Stimulated activated naive CD8-positive, alpha-beta T cell treated with anti-CD3 and anti-CD28 coated beads, Interleukin-15, amount 100 ng/mL, for 72 hours (primary cell): ENCODE measurements at regions not wholly inside any gene's neighbourhood (a gene's known extent, or its start where the extent isn't known, plus 50 kb on each side); places are given as distances from the start of the nearest gene placed in this dataset.

Source experiments
- ATAC-seq: fragments of 150-1000 bp; cut with Tn5 transposase; 2 replicates; pipeline ENCODE4 v1.10.0; 2021; ENCODE audit warnings: mild to moderate bottlenecking, moderate library complexity
- DNase-seq, 2 donors: peaks; one replicate each; pipeline ENCODE4 v3.0.0; 2021 to 2022
- H3K27ac Mint-ChIP-seq, 2 donors: one replicate each; pipeline ENCODE4 v1.8.0; 2022; ENCODE audit warnings: mild to moderate bottlenecking in 2 of 2, mixed read lengths in 2 of 2, moderate library complexity in 2 of 2
- H3K27me3 Mint-ChIP-seq: one replicate; pipeline ENCODE4 v1.8.0; 2022; ENCODE audit warnings: mixed read lengths
- H3K4me1 Mint-ChIP-seq: one replicate; pipeline ENCODE4 v1.8.0; 2022; ENCODE audit warnings: mild to moderate bottlenecking, mixed read lengths
- H3K4me3 Mint-ChIP-seq, 2 donors: one replicate each; pipeline ENCODE4 v1.8.0; 2022; ENCODE audit warnings: mild to moderate bottlenecking in 2 of 2, mixed read lengths in 2 of 2, moderate library complexity in 1 of 2
- H3K9me3 Mint-ChIP-seq, 2 donors: one replicate each; pipeline ENCODE4 v1.8.0; 2022; ENCODE audit warnings: mixed read lengths in 2 of 2

DNA sequence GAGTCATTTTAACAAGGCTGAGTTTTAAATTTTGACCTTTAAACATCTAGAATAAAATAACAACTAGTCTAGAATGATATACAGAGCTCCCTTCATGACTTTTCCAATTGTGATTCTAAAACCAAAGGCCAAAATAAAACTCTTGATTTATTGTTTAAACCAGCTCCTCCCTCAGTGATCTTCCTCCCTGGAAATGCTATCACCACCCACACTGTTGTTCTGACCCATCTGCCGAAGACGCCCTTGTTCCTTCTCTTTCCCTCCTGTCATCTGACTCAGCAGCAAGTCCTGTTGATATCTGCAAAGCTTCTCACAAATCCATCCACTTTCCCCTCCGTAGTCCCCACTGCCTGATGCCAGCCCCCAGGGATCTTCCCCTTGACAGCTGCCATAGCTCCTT is 231.6 kb upstream of the DYNLRB2 start:
- no peak for DNase-seq
- no peaks in the 10 kb centered on the region for H3K4me1 Mint-ChIP-seq
- no peaks in the 10 kb centered on the region for H3K9me3 Mint-ChIP-seq
- peaks cover 11% of the 10 kb centered on the region for H3K27me3 Mint-ChIP-seq
- H3K27ac Mint-ChIP-seq, result no peak overlapping the region
- ATAC-seq, result no peak
- H3K4me3 Mint-ChIP-seq, result no peak overlapping the region

DNA sequence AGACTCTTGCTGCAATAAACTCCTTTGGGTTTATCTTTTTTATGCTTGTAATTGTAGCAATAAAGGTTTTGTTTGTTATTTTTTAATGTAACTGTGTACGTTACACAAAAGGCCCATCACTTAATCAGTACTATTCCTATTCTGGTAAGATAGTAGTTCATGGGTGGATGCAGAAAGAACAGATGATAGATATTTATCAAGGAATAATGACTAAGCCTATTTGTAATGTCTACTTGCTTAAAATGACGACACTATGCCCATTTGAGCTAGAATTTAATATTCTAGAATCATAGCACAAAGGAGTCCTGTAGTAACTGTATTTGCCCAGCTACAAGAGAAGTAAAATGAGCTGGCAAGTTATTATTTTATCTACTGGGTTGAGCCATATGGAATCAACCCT is 235.4 kb upstream of the DYNLRB2 start:
- Mint-ChIP-seq H3K27me3 (peaks cover 8% of the 10 kb centered on the region), H3K9me3 (peaks cover 0 to 6% of the 10 kb centered on the region in 2 donors), H3K4me3 (no peak overlapping the region), H3K4me1 (no peaks in the 10 kb centered on the region), H3K27ac (no peak overlapping the region)
- ATAC-seq, result no peak
- no peak for DNase-seq

DNA sequence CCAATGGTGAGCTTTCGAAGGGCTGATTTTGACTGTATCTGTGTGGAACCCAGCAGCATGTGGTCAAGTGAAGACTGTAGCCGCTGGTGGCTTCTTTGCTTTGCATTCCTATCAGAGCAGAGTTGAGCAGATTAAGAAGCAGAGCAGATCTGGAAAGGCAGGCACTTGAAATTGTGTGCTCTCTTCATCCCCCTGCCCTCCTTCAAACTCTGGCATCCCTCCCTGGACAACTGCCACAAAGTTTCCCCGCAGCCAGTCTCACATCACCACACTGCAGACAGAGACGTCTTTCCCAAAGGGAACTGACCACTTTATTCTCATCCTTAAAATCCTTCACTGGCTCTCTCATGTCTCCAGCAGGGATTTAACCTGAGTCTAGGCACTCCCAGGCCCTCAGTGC is 237.1 kb upstream of the DYNLRB2 start:
- H3K9me3 Mint-ChIP-seq, result peaks cover 0 to 6% of the 10 kb centered on the region in 2 donors
- H3K4me1 Mint-ChIP-seq, result no peaks in the 10 kb centered on the region
- ATAC-seq, result no peak
- H3K27me3 Mint-ChIP-seq, result peaks cover 8% of the 10 kb centered on the region
- H3K4me3 Mint-ChIP-seq, result no peak overlapping the region
- DNase-seq, result no peak
- H3K27ac Mint-ChIP-seq, result no peak overlapping the region

DNA sequence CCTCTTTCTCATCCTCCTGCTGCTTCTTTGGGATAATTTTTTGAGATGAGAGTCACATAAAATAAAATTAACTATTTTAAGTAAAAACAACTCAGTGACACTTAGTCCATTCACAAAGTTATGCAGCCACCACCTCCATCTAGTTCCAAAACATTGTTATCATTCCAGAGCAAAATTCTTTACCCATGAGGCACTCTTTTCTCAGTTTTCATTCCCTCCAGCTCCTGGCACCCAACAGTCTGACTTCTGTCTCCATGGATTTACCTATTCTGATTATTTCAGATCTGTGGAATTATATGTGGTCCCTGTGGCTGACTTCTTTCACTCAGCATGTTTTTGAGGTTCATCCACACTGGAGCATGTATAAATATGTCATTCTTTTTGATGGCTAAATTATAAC is 239.9 kb upstream of the DYNLRB2 start:
- DNase-seq (no peak), ATAC-seq (no peak)
- Mint-ChIP-seq H3K4me3 (no peak overlapping the region), H3K27ac (no peak overlapping the region), H3K4me1 (no peaks in the 10 kb centered on the region), H3K9me3 (peaks cover 0 to 8% of the 10 kb centered on the region in 2 donors), H3K27me3 (peaks cover 11% of the 10 kb centered on the region)

DNA sequence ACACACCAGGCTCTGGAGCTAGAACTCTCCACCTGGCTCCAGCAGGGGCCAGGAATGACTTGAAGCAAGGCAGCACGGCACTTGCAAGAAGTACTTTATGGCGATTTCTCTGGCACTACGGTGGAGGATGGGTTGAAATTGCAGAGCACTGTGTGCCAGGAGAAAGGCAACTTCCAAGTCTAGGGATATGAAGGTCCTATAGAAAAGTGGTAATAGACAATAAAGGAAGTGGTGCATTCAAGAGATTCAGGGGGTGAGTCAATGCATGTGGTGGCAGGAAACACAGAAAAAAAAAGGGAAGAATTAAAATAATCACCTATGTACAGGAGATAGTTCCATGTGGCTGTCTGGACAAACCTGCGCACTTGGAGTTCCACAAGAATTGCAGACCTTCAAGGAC is 240.3 kb upstream of the DYNLRB2 start:
- Mint-ChIP-seq H3K27me3 (peaks cover 15% of the 10 kb centered on the region), H3K9me3 (peaks cover 0 to 13% of the 10 kb centered on the region in 2 donors), H3K4me3 (no peak overlapping the region), H3K4me1 (no peaks in the 10 kb centered on the region), H3K27ac (no peak overlapping the region)
- ATAC-seq (no peak), DNase-seq (no peak)

DNA sequence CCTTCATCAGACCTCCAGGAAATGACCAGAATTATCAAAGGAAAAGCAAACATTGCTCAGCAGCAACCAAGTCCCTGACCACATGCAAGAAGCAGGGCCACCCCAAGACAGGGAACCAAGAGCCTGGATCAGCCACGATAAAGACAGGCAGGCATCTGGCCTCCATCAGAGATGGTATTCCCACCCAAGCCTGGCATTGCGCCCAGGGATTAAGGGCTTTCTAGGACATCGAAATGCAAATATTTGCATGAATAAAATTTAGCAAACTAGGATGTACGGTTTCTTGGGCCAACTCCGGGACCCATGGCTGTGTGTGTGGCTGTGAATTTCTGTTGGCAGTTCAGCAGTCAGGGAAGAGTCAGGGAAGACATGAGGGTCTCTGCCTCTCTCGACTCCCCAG is 241.4 kb upstream of the DYNLRB2 start:
- ATAC-seq, result no peak
- peaks cover 0 to 14% of the 10 kb centered on the region in 2 donors for H3K9me3 Mint-ChIP-seq
- peaks cover 17% of the 10 kb centered on the region for H3K27me3 Mint-ChIP-seq
- no peak overlapping the region for H3K27ac Mint-ChIP-seq
- no peak overlapping the region for H3K4me3 Mint-ChIP-seq
- H3K4me1 Mint-ChIP-seq, result no peaks in the 10 kb centered on the region
- DNase-seq, result no peak

DNA sequence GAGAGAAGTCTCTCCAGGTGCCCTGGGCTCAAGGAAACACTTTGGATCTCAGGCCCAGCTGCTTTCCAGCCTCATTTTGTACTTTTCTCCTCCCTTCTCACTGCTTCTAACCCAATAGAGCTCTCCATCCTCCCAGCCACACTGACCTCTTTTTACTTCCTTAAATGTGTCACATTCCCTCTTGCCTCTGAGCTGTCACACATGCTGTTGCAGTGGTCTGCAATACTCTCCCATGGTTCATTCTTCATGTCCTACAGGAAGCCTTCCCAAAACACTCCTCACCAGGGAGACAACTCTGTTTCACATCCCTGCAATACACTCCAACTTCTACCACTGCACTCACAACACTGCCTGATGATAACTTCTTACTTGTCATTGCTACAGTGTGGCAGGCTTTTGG is 242.1 kb upstream of the DYNLRB2 start:
- peaks cover 17% of the 10 kb centered on the region for H3K27me3 Mint-ChIP-seq

DNA sequence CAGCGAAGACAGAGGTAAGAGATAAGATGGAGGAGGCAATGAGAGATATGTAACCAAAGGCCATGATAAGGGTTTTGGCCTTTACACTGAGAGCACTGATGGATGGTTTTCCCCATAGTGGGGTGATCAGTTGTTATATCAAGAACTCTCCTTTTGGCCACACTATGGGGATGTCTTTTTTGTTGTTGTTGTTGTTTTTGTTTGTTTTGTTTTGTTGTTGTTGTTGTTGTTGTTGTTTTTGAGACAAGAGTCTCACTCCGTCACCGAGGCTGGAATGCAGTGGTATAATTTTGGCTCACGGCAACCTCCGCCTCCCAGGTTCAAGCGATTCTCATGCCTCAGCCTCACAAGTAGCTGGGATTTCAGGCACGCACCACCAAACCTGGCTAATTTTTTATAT is 244.8 kb upstream of the DYNLRB2 start:
- H3K27me3 Mint-ChIP-seq, result peaks cover 8% of the 10 kb centered on the region
- peaks cover 0 to 8% of the 10 kb centered on the region in 2 donors for H3K9me3 Mint-ChIP-seq
- ATAC-seq, result no peak

More for the DNA sequence above, 242.1 kb upstream of the DYNLRB2 start:
- no peak for DNase-seq
- Mint-ChIP-seq H3K4me3 (no peak overlapping the region), H3K27ac (no peak overlapping the region), H3K4me1 (no peaks in the 10 kb centered on the region), H3K9me3 (peaks cover 0 to 14% of the 10 kb centered on the region in 2 donors)
- ATAC-seq, result no peak

DNA sequence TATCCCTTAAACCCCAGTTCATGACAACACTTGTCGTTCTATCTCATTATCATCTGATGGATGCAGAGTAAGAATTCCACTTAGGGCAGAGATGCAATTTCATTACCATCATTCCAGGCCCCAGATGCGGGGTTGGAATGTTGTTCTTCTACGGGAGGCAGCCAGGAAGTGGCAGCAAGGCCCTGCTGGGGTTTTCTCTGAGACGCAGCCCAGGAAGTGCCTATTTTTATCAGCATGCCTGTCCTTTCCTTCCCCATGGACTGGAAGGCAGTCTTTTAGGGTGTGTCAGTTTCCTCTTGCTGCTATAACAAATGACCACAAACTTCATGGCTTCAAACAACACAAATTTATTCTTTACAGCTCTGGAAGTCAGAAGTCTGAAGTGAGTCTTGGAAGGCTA is 246.6 kb upstream of the DYNLRB2 start:
- Mint-ChIP-seq H3K27ac (no peak overlapping the region), H3K27me3 (peaks cover 8% of the 10 kb centered on the region), H3K4me3 (no peak overlapping the region), H3K9me3 (peaks cover 0 to 8% of the 10 kb centered on the region in 2 donors), H3K4me1 (no peaks in the 10 kb centered on the region)
- no peak for ATAC-seq
- DNase-seq, result no peak

More for the DNA sequence above, 244.8 kb upstream of the DYNLRB2 start:
- no peak for DNase-seq
- Mint-ChIP-seq H3K27ac (no peak overlapping the region), H3K4me1 (no peaks in the 10 kb centered on the region), H3K4me3 (no peak overlapping the region)

DNA sequence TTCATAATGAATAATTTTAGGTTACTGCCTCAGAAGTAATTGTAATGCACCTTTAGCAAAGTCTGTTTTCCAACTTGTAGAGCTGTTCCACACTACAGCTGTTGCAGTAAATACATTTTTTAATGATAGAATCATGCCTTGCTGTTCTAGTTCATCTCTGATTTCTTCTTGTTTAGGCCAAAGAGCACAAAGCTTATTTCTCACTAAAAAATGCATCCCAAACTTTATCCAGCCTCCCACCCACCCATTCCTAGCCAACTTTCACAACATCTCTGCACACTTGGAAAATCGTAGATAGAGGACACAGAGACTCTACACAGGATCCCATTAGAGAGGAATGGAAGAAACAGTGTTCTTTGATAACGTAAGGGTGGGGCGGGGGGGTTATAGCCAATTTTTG is 252.2 kb upstream of the DYNLRB2 start:
- DNase-seq (no peak), ATAC-seq (no peak)
- Mint-ChIP-seq H3K9me3 (no peaks in the 10 kb centered on the region), H3K27me3 (peaks cover 6% of the 10 kb centered on the region), H3K27ac (no peak overlapping the region), H3K4me3 (no peak overlapping the region), H3K4me1 (no peaks in the 10 kb centered on the region)

DNA sequence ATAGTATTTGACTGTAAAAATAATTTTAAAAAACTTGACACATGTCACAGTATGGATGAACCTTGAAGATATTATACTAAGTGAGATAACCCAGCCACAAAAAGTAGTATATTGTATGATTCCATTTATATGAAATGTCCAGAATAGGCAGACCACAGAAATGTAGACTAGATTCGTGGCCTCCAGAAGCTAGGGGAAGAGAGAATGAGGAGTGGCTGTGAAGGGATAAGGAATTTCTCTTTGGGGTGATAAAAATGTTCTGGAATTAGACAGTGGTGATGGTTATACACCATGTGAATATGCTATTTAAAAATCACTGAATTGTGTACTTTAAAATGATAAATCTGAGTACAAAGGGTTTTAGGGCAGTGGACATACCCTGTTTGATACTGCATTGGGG is 253.1 kb upstream of the DYNLRB2 start:
- no peak for DNase-seq
- Mint-ChIP-seq H3K4me3 (no peak overlapping the region), H3K27ac (no peak overlapping the region), H3K9me3 (no peaks in the 10 kb centered on the region), H3K4me1 (no peaks in the 10 kb centered on the region), H3K27me3 (peaks cover 12% of the 10 kb centered on the region)
- ATAC-seq, result no peak

DNA sequence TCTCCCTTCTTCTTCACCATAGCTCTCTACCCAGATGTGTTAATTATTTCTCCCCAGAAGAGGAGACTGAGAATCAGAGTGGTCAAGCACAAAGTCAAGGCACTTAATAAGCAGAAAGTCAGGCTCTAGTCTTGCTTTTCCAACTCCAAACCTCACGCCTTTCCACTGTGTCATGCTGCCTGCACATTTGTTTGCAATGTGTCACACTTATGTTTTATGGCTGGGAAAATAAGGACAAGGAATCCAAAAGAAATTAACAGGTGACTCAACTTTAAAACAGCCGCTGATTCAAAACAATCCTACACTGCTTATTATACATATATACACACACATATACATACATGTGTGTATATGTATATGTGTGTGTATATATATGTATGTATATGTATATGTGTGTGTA is 255.7 kb upstream of the DYNLRB2 start:
- no peaks in the 10 kb centered on the region for H3K4me1 Mint-ChIP-seq
- ATAC-seq, result no peak
- DNase-seq, result no peak
- H3K27me3 Mint-ChIP-seq, result peaks cover 12% of the 10 kb centered on the region
- no peak overlapping the region for H3K27ac Mint-ChIP-seq
- no peak overlapping the region for H3K4me3 Mint-ChIP-seq
- H3K9me3 Mint-ChIP-seq, result no peaks in the 10 kb centered on the region

DNA sequence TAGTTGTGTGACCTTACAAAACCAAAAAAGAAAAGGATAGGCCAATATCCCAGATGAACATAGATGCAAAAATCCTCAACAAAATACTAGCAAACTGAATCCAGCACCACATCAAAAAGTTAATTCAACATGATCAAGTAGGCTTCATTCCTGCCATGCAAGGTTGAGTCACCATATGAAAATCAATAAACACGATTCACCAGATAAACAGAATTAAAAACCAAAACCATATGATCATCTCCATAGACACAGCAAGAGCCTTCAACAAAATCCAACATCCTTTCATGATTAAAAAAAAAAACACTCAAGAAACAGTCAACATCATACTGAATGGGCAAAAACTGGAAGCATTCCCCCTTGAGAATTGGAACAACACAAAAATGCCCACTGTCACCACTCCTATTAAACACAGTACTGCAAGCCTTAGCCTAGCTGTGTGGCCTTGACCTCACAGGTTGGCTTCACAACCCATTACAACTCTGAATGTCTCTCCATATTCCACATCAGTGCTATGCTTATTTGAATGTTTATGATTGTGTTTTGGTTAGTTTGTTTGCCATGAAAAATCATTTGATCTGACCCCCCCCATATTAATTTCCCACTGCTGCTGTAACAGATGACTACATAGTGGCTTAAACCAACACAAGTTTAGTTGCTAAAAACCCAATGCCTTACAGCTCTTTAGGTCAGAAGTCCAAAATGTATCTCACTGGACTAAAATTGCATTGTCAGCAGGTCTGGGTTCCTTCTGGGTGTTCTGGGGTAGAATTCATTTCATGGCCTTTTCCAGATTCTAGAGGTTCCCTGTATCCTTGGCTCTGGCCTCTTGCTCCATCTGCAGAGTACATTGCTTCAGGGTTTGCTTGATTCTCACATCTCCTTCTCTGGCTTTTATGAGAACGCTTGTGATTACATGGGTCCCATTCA is 257.1 kb upstream of the DYNLRB2 start:
- Mint-ChIP-seq H3K4me3 (no peak overlapping the region), H3K27ac (no peak overlapping the region), H3K27me3 (peaks cover 18% of the 10 kb centered on the region), H3K9me3 (no peaks in the 10 kb centered on the region), H3K4me1 (no peaks in the 10 kb centered on the region)
- ATAC-seq (no peak), DNase-seq (no peak)

DNA sequence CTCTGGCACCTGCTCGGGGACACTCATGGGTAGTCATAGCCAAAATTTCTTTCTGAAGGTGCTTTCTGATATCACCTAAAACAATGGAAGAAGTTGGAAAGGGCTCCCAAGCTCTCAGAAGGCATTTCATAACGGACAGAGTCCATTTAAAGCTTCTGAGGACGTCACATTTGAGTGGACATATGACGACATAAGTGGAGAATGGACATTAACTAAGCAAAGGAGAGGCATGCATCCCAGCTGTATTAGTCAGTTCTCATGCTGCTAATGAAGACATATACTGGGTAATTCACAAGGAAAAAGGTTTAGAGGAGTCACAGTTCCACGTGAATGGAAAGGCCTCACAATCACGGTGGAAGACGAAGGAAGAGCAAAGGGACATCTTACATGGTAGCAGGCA is 260.2 kb upstream of the DYNLRB2 start:
- DNase-seq (no peak), ATAC-seq (no peak)
- Mint-ChIP-seq H3K4me3 (no peak overlapping the region), H3K27me3 (peaks cover 21% of the 10 kb centered on the region), H3K4me1 (no peaks in the 10 kb centered on the region), H3K9me3 (no peaks in the 10 kb centered on the region), H3K27ac (no peak overlapping the region)

DNA sequence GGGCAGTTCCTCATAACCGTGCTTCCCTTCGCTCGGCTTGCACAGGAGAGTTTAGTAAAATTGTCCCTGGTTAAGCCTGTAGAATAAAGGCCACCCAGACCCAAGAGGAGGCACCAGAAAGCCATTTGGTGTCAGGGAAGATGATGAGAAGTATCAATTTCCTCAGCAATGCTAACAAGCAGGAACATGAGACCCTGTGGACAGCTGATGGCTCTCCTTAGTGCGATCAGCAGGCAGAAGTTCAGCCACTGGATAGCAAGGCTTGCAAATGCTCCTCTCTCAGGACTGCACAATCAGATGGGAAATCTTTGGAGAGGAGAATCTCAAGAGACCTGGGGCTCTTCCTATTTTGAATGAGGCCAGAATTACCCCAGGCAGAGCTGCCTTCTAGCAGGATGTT is 261.1 kb upstream of the DYNLRB2 start:
- Mint-ChIP-seq H3K4me3 (no peak overlapping the region), H3K27me3 (peaks cover 21% of the 10 kb centered on the region), H3K9me3 (no peaks in the 10 kb centered on the region), H3K27ac (no peak overlapping the region), H3K4me1 (no peaks in the 10 kb centered on the region)
- no peak for DNase-seq
- ATAC-seq, result no peak

DNA sequence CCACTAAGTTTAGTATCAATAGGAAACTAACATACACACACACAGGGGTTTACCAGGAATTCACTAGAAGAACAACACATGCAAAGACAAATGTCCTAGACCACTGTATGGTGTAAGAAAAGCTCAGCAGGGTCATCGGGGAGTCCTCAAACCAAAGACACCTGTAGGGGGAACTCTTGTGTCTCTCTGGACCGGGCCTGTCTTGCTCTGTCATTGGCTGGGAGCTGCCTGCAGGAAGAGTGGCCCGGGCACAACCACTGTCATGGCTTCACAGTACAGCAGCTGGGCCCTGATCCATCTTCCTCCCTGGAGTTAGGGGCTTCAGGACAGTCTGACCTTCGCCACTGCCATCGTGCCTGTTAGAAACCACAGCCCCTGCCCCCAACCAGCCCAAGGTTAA is 263.6 kb upstream of the DYNLRB2 start:
- DNase-seq, result no peak
- H3K4me3 Mint-ChIP-seq, result no peak overlapping the region

More for the DNA sequence above, 263.6 kb upstream of the DYNLRB2 start:
- Mint-ChIP-seq H3K27ac (no peak overlapping the region), H3K4me1 (no peaks in the 10 kb centered on the region), H3K9me3 (peaks cover 0 to 3% of the 10 kb centered on the region in 2 donors), H3K27me3 (peaks cover 15% of the 10 kb centered on the region)
- no peak for ATAC-seq
